H1 (cell line): ENCODE measurements at regions not wholly inside any gene's neighbourhood (a gene's known extent, or its start where the extent isn't known, plus 50 kb on each side); places are given as distances from the start of the nearest gene placed in this dataset.

Experiments
- EP300 ChIP-seq, 2 experiments: IDR thresholded peaks; 1 replicate in 1 of 2; 2 replicates in 1 of 2; pipeline ENCODE4 v1.6.1; 2011 to 2012; ENCODE audit warnings: low read depth in 2 of 2, low read length in 2 of 2, mild to moderate bottlenecking in 2 of 2, borderline replicate concordance in 1 of 2, inconsistent platforms in 1 of 2, moderate library complexity in 1 of 2
- EZH2 ChIP-seq: fragments of 200-600 bp; sonication (generic); IDR thresholded peaks from 2 replicates; pipeline ENCODE4 v1.7.1; 2012; ENCODE audit warnings: low read depth, mild to moderate bottlenecking, moderate library complexity, low read length, inconsistent platforms; ENCODE audit not compliant: severe bottlenecking
- FOSL1 ChIP-seq: IDR thresholded peaks from 2 replicates; pipeline ENCODE4 v1.6.1; 2011; ENCODE audit warnings: mild to moderate bottlenecking, low read depth, low read length, moderate library complexity; ENCODE audit not compliant: insufficient read depth
- POLR2AphosphoS5 ChIP-seq: IDR thresholded peaks from 2 replicates; pipeline ENCODE4 v1.6.1; 2011; ENCODE audit warnings: low read depth, low read length
- RFX5 ChIP-seq: IDR thresholded peaks from 2 replicates; pipeline ENCODE4 v1.6.1; 2011; ENCODE audit warnings: low read depth, low read length, improper control_type of control experiment, borderline replicate concordance
- SIRT6 ChIP-seq: IDR thresholded peaks from one replicate; pipeline ENCODE4 v1.7.1; 2012; ENCODE audit warnings: low read length, inconsistent platforms
- SP1 ChIP-seq: IDR thresholded peaks from 2 replicates; pipeline ENCODE4 v1.6.1; 2011; ENCODE audit warnings: low read depth, low read length
- ZNF274 ChIP-seq: IDR thresholded peaks from 2 replicates; pipeline ENCODE4 v1.7.0; 2012; ENCODE audit warnings: low read length, borderline replicate concordance; ENCODE audit errors: extremely low read depth
- TF ChIP-seq, protein P1 (sequence below), 3 experiments: IDR thresholded peaks; 1 replicate in 2 of 3; 2 replicates in 1 of 3; pipeline versions ENCODE4 v1.5.1 to v1.6.1; 2011; ENCODE audit warnings: low read length in 3 of 3, mild to moderate bottlenecking in 3 of 3, inconsistent platforms in 2 of 3, low read depth in 1 of 3, moderate library complexity in 1 of 3; ENCODE audit not compliant: insufficient read depth in 1 of 3; ENCODE audit errors: control extremely low read depth in 1 of 3
- TF ChIP-seq, protein P2 (sequence below): IDR thresholded peaks from 2 replicates; pipeline ENCODE4 v1.6.1; 2012; ENCODE audit warnings: inconsistent platforms

DNA sequence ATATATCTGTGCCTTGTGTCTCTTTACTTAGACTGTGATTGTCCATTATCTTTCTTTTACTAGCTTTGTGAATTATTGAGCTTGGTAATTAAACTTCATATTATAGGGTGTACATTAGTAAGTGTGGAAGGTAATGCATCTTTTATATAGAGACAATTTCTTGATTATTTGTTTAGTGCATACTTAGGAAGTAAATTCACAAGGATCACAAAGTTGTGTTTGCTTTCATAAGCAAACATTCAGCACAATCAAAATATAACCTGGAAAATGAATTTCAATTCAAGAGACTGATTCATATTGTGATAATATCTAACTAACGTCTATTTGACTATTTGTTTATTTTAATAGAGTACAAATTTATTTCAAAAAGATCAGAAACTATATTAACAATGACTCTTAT lies 749.9 kb upstream of the NUDT12 start:
- TF ChIP-seq, protein P1, sequence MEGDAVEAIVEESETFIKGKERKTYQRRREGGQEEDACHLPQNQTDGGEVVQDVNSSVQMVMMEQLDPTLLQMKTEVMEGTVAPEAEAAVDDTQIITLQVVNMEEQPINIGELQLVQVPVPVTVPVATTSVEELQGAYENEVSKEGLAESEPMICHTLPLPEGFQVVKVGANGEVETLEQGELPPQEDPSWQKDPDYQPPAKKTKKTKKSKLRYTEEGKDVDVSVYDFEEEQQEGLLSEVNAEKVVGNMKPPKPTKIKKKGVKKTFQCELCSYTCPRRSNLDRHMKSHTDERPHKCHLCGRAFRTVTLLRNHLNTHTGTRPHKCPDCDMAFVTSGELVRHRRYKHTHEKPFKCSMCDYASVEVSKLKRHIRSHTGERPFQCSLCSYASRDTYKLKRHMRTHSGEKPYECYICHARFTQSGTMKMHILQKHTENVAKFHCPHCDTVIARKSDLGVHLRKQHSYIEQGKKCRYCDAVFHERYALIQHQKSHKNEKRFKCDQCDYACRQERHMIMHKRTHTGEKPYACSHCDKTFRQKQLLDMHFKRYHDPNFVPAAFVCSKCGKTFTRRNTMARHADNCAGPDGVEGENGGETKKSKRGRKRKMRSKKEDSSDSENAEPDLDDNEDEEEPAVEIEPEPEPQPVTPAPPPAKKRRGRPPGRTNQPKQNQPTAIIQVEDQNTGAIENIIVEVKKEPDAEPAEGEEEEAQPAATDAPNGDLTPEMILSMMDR (IDR thresholded peaks at IDR 0.05; ENCODE audit: control extremely low read depth in 1 of 3, insufficient read depth in 1 of 3, low read depth in 1 of 3, low read length in 3 of 3), result no peak
- TF ChIP-seq POLR2AphosphoS5 (no peak), ZNF274 (no peak), EZH2 (no peak), EP300 (IDR thresholded peaks at IDR 0.05; ENCODE audit: borderline replicate concordance in 1 of 2, low read depth in 2 of 2, low read length in 2 of 2) (no peak), SP1 (no peak), FOSL1 (no peak), RFX5 (no peak), SIRT6 (no peak)
- TF ChIP-seq, protein P2, sequence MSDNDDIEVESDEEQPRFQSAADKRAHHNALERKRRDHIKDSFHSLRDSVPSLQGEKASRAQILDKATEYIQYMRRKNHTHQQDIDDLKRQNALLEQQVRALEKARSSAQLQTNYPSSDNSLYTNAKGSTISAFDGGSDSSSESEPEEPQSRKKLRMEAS, result no peak
